NCI-H2171 treated with DMSO at 0.1 percent for 48 hours (cell line): ENCODE measurements at regions not wholly inside any gene's neighbourhood (a gene's known extent, or its start where the extent isn't known, plus 50 kb on each side); places are given as distances from the start of the nearest gene placed in this dataset.

ENCODE experiments used
- DNase-seq: peaks from one replicate; lab custom pipeline; 2025; lab: John Stamatoyannopoulos, UW

GRCh38 chr9:115367321-115367720 is 249.4 kb upstream of the TNC start:
- no peak for DNase-seq

- no peak for DNase-seq
These were observed 250.0 kb upstream of the TNC start for GRCh38 chr9:115367780-115368525.

GRCh38 chr9:115369322-115369957 is 251.5 kb upstream of the TNC start:
- DNase-seq: peak; percentile 23

- no peak for DNase-seq
These were observed 255.2 kb upstream of the TNC start for GRCh38 chr9:115373000-115373709.

- DNase-seq: no peak
These were observed 255.7 kb upstream of the TNC start for GRCh38 chr9:115373710-115374045.

GRCh38 chr9:115374724-115375268 is 256.8 kb upstream of the TNC start:
- peak; percentile 69 for DNase-seq

- DNase-seq: no peak
These were observed 260.3 kb upstream of the TNC start for GRCh38 chr9:115378241-115378640.

- DNase-seq: no peak
These were observed 260.8 kb upstream of the TNC start for GRCh38 chr9:115378758-115379157.

- DNase-seq: no peak
These were observed 261.8 kb upstream of the TNC start for GRCh38 chr9:115379719-115380118.

- DNase-seq: no peak
These were observed 264.9 kb upstream of the TNC start for GRCh38 chr9:115382865-115383264.

GRCh38 chr9:115385383-115386122 is 267.6 kb upstream of the TNC start:
- no peak for DNase-seq

- no peak for DNase-seq
These were observed 269.2 kb upstream of the TNC start for GRCh38 chr9:115386963-115387770.

- DNase-seq: peak; percentile 82
These were observed 273.3 kb upstream of the TNC start for GRCh38 chr9:115391168-115391825.

GRCh38 chr9:115393976-115394775 is 276.2 kb upstream of the TNC start:
- DNase-seq: no peak

- DNase-seq: no peak
These were observed 277.6 kb upstream of the TNC start for GRCh38 chr9:115395511-115396021.

GRCh38 chr9:115396071-115396529 is 278.1 kb upstream of the TNC start:
- no peak for DNase-seq

GRCh38 chr9:115397591-115398312 is 279.8 kb upstream of the TNC start:
- no peak for DNase-seq

GRCh38 chr9:115398313-115398650 is 280.3 kb upstream of the TNC start:
- no peak for DNase-seq

GRCh38 chr9:115398996-115399395 is 281.0 kb upstream of the TNC start:
- no peak for DNase-seq
